ENCODE measurements at regions not wholly inside any gene's neighbourhood (a gene's known extent, or its start where the extent isn't known, plus 50 kb on each side); places are given as distances from the start of the nearest gene placed in this dataset.
A peak's percentile ranks its signal among the peaks of the same experiment; 100 is the strongest.

DNA sequence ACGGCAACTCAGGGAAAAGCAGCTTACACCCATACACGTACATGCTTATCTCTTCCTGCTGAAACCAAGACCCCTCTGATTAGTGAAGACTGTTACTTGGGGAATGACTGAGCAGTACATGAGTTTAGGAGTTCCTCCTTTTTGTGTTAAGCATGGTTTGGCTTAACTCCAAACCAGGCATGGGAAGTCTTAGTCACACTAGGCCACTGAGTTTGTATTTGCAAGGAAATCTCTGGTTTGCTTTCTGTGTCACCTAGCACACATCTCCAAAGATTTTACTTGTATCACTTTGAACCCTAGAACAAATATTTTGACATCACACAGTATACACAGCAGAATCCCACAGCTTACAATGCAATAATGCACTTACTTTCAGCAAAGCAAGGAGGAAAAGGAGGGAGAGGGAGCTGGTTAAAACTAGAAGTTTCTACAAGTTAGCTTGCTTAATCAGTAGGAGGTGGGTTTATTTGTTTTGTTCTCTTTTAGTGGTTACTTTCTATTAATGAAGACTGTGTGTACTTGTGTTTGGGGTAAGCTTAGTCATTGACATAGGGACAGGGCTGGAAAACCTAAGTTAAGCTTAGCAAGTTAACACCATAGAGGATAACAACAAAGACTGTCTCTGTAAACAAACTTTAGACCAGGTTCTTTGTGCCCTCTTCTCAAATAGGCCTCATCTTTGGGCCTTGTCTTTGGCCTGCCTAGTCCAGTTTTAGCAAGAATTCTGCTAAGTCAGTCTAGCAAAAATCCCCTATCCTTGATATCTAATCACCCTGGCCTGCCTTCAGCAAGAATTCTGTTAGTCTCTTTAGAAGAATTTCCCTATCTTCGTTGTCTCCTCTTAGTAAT lies 219.4 kb downstream of the MREG start (continued):
- TF ChIP-seq MTA3 (CRISPR knock-in tag; IDR thresholded peaks at IDR 0.05) = no peak
- TF ChIP-seq ZNF225 (CRISPR knock-in tag; IDR thresholded peaks at IDR 0.05) = no peak
- TF ChIP-seq ZNF337 (CRISPR knock-in tag; IDR thresholded peaks at IDR 0.05; ENCODE audit: borderline replicate concordance, low read depth) = no peak
- TF ChIP-seq ZNF737 (CRISPR knock-in tag; IDR thresholded peaks at IDR 0.05; ENCODE audit: borderline replicate concordance) = no peak
- no peak for TF ChIP-seq SMAD1 (CRISPR knock-in tag; IDR thresholded peaks at IDR 0.05; ENCODE audit: borderline replicate concordance, low read depth)
- no peak for TF ChIP-seq AKAP8 (CRISPR knock-in tag; IDR thresholded peaks at IDR 0.05)
- peak; percentile 43 for TF ChIP-seq TBL1XR1 (IDR thresholded peaks at IDR 0.05; ENCODE audit: borderline replicate concordance, low read length, partially characterized antibody)
- TF ChIP-seq, protein P1, sequence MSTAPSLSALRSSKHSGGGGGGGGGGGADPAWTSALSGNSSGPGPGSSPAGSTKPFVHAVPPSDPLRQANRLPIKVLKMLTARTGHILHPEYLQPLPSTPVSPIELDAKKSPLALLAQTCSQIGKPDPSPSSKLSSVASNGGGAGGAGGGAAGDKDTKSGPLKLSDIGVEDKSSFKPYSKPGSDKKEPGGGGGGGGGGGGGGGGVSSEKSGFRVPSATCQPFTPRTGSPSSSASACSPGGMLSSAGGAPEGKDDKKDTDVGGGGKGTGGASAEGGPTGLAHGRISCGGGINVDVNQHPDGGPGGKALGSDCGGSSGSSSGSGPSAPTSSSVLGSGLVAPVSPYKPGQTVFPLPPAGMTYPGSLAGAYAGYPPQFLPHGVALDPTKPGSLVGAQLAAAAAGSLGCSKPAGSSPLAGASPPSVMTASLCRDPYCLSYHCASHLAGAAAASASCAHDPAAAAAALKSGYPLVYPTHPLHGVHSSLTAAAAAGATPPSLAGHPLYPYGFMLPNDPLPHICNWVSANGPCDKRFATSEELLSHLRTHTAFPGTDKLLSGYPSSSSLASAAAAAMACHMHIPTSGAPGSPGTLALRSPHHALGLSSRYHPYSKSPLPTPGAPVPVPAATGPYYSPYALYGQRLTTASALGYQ (CRISPR knock-in tag; IDR thresholded peaks at IDR 0.05) = peak; percentile 98
- TF ChIP-seq RAD21 (CRISPR knock-in tag; IDR thresholded peaks at IDR 0.05) = no peak
- TF ChIP-seq ZNF496 (CRISPR knock-in tag; IDR thresholded peaks at IDR 0.05; ENCODE audit: insufficient replicate concordance) = no peak
- TF ChIP-seq ZBTB44 (CRISPR knock-in tag; IDR thresholded peaks at IDR 0.05) = no peak
- TF ChIP-seq ZNF547 (CRISPR knock-in tag; IDR thresholded peaks at IDR 0.05) = no peak
- TF ChIP-seq TOE1 (CRISPR knock-in tag; IDR thresholded peaks at IDR 0.05) = peak; percentile 85; the same call in 1 of the 2 replicates
- TF ChIP-seq ZNF564 (CRISPR knock-in tag; IDR thresholded peaks at IDR 0.05) = no peak; the same call in 1 of the 2 replicates
- TF ChIP-seq PRMT3 (CRISPR knock-in tag; IDR thresholded peaks at IDR 0.05; ENCODE audit: borderline replicate concordance, low read depth) = no peak
- TF ChIP-seq FOXP1 (IDR thresholded peaks at IDR 0.05) = peak; percentile 74
- peak; percentile 97 for TF ChIP-seq FOXP1 (CRISPR knock-in tag; IDR thresholded peaks at IDR 0.05)
- no peak for TF ChIP-seq PREB (CRISPR knock-in tag; IDR thresholded peaks at IDR 0.05)
- TF ChIP-seq ZNF232 (CRISPR knock-in tag; IDR thresholded peaks at IDR 0.05; ENCODE audit: borderline replicate concordance) = peak; percentile 75; the same call in 1 of the 2 replicates
- peak; percentile 90; the same call in 1 of the 2 replicates for TF ChIP-seq ZFP90 (CRISPR knock-in tag; IDR thresholded peaks at IDR 0.05; ENCODE audit: borderline replicate concordance)
- peak; percentile 38 for TF ChIP-seq SMC3 (IDR thresholded peaks at IDR 0.05; ENCODE audit: low read length)
- TF ChIP-seq RFXAP (CRISPR knock-in tag; IDR thresholded peaks at IDR 0.05; ENCODE audit: borderline replicate concordance) = peak; percentile 64; the same call in 1 of the 2 replicates
- peak; percentile 92 for TF ChIP-seq FOXK1 (CRISPR knock-in tag; IDR thresholded peaks at IDR 0.05; ENCODE audit: borderline replicate concordance, low read depth)
- no peak for TF ChIP-seq NRL (CRISPR knock-in tag; IDR thresholded peaks at IDR 0.05; ENCODE audit: borderline replicate concordance)
- peak; percentile 99 for TF ChIP-seq MED1 (CRISPR knock-in tag; IDR thresholded peaks at IDR 0.05)
- no peak for TF ChIP-seq ZNF253 (CRISPR knock-in tag; IDR thresholded peaks at IDR 0.05; ENCODE audit: borderline replicate concordance)
- TF ChIP-seq CBFB (CRISPR knock-in tag; IDR thresholded peaks at IDR 0.05) = peak; percentile 95

Measured in HepG2 (cell line).